Choroid plexus epithelial cell (primary cell): ENCODE measurements at regions not wholly inside any gene's neighbourhood (a gene's known extent, or its start where the extent isn't known, plus 50 kb on each side); places are given as distances from the start of the nearest gene placed in this dataset.

Experiments
- DNase-seq: peaks from one replicate; pipeline ENCODE4 v3.0.0-alpha.2; 2010; ENCODE audit warnings: low read depth
- H3K4me3 ChIP-seq: 2 replicates; pipeline ENCODE4 v1.5.1; 2011; ENCODE audit warnings: low read depth, mild to moderate bottlenecking, control low read depth, low read length, moderate library complexity
- CTCF ChIP-seq: conservative IDR thresholded peaks from 2 replicates; pipeline ENCODE4 v1.5.1; 2011; ENCODE audit warnings: low read depth, mild to moderate bottlenecking, control low read depth, inconsistent platforms, low read length, moderate library complexity

- TF ChIP-seq CTCF, result no peak
- no peak for DNase-seq
- H3K4me3 ChIP-seq, result no peak overlapping the region
Observed at GRCh38 chr5:44885903-44886302, 77.2 kb downstream of the MRPS30 start.

GRCh38 chr5:44887722-44888121 lies 79.0 kb downstream of the MRPS30 start:
- H3K4me3 ChIP-seq, result no peak overlapping the region
- no peak for TF ChIP-seq CTCF
- no peak for DNase-seq

GRCh38 chr5:44888435-44888834 lies 79.7 kb downstream of the MRPS30 start:
- no peak for DNase-seq
- TF ChIP-seq CTCF, result no peak
- H3K4me3 ChIP-seq, result no peak overlapping the region

GRCh38 chr5:44891116-44891515 lies 82.4 kb downstream of the MRPS30 start:
- no peak for DNase-seq
- no peak for TF ChIP-seq CTCF
- no peak overlapping the region for H3K4me3 ChIP-seq

- no peak overlapping the region for H3K4me3 ChIP-seq
- DNase-seq, result no peak
- TF ChIP-seq CTCF, result no peak
Observed at GRCh38 chr5:44900273-44900954, 91.7 kb downstream of the MRPS30 start.

GRCh38 chr5:44907396-44907795 lies 98.6 kb downstream of the MRPS30 start:
- TF ChIP-seq CTCF, result no peak
- no peak for DNase-seq
- no peak overlapping the region for H3K4me3 ChIP-seq

- no peak for TF ChIP-seq CTCF
- no peak for DNase-seq
- no peak overlapping the region for H3K4me3 ChIP-seq
Observed at GRCh38 chr5:44909004-44909403, 100.3 kb downstream of the MRPS30 start.
